ENCODE measurements at regions not wholly inside any gene's neighbourhood (a gene's known extent, or its start where the extent isn't known, plus 50 kb on each side); places are given as distances from the start of the nearest gene placed in this dataset.

- no peak for TF ChIP-seq CTCF (IDR thresholded peaks at IDR 0.05)
- TF ChIP-seq POLR2A (IDR thresholded peaks at IDR 0.05), result no peak
These were observed 376.5 kb downstream of the HNRNPD start for GRCh38 chr4:81997313-81997712.
